GM21390 (cell line): ENCODE measurements at regions not wholly inside any gene's neighbourhood (a gene's known extent, or its start where the extent isn't known, plus 50 kb on each side); places are given as distances from the start of the nearest gene placed in this dataset.

Experiments
- ATAC-seq: cut with Tn5 transposase; IDR thresholded peaks from one replicate; pipeline ENCODE4 v1.9.1; 2021; ENCODE audit not compliant: unreplicated experiment

DNA sequence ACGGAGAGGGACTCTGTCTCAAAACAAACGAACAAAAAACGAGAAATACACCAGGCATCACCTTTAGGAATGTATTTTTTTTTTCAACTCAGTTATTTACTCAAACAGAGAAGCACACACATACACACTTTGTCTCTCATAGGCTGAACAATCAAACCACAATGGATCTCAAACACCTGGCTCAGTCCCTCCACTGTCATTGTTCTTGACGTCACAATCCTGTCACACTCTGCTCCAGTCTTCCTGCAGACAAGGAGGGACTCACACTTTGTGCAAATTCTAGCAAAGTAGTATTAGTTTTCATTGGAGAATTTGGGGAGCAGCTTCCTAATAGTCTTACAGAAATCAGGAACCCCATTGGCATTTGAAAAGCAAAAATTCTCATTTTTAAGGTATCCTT lies 727.8 kb downstream of the BCL11B start:
- no peak for ATAC-seq

- no peak for ATAC-seq
Observed at GRCh38 chr14:98545181-98545580, 726.8 kb downstream of the BCL11B start.

DNA sequence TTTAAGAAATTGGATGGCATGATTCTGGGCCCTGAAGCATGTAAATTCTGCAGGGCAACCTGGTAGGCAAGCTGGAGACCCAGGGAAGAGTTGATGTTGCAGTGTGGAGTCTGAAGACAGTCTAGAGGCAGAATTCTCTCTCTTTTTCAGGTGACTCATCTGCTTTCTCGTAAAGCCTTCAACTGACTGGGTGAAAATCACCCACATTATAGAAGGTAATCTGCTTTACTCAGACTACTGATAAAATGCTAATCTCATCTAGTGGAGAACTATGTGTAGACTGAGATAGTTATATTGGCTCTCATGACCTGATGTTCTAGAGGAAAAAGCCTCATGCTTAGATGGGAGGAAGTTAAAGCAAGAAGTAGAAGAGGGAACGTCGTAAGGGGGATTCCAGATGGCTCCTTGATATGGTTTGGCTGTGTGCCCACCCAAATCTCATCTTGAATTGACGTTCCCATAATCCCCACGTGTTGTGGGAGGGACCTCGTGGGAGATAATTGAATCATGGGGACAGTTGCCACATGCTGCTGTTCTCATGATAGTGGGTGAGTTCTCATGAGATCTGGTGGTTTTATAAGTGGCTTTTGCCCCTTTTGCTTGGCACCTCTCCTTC lies 723.8 kb downstream of the BCL11B start:
- ATAC-seq = no peak

GRCh38 chr14:98551028-98551427 lies 721.0 kb downstream of the BCL11B start:
- ATAC-seq = no peak

DNA sequence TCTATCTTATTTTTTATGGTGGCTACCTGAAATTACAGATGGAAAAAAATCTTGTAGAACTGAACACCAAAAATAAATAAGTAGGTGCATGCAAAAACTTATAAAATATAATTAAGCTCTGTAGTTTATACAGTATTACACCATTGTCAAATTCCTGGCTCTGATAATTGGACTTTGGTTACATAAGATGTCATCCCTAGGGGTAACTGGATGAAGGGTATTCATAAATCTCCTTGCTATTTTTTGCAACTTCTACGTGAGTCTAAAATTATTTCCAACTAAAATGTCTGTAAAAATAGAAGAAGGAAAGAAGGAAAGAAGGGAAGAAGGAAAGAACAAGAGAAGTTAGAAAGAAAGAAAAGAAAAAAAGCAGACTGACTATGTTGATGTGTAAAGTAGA lies 716.6 kb downstream of the BCL11B start:
- no peak for ATAC-seq

DNA sequence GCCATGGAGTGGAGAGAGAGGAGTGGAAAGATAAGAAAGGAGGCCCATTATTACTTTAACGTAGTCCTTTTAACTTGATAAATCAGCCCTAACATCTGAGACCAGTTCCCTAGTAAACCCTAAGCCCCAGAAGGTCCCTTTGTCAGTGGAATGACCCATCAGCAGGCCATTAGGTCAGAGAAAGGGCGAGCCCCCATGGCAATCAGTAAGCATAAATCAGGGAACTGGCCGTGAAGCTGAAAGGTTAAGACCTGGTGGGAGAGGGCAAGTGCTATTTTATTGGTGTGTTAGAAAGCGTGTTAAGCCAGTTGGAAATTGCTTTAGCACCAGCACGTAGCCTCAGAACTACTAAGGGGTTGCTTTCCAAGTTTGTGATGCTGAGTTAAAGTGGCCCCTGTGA lies 708.0 kb downstream of the BCL11B start:
- no peak for ATAC-seq

DNA sequence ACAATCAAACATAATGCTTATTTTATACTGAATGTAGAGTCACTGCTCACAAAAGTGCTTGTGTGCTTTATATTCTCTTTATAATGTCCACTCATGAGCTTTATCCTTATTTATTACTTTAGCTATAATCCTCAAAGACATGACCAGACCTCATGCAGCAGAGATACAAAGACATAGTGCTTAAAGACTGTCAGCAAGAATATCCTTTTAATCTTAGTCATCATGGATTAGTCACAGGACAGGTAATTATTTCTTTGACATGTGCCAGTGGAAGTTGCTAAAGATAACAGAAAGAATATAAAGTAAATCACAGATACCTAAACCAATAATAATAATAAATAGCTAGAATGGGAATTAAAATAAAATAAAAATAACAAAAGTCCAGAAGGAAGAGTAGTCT lies 707.5 kb downstream of the BCL11B start:
- no peak for ATAC-seq

GRCh38 chr14:98571104-98571503 lies 700.9 kb downstream of the BCL11B start:
- no peak for ATAC-seq

DNA sequence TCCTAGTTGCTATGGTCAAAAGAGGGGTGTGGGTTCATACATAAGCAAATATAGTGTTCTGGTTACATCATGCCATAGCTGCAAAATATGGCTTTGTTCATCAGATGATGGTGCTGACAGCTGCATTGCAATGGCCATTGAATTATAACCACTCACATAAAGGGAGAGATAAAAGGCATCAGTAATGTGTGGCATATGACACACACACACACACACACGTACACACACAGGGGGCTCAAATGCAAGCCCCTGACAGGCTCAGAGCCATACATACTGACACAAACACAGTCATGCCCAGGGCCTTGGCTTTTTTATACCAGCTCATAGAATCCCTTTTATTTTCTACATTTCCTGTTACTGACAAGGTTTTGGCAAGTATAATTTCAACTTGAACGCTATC lies 698.9 kb downstream of the BCL11B start:
- no peak for ATAC-seq

DNA sequence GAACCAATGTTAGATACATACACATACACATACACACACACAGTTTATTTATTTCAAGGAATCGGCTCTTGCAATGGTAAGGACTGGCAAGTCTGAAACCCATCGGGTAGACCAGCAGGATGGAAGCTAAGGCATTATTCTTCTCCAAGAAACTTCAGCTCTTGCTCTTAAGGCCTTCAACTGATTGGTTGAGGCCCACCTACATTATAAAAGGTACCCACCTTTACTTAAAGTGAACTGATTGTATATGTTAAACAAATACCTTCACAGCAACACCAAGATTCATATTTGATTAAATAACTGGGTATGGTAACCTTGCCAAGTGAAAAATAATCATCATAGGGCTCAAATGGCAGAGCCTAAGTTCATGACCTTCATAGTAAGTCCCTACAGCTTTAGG lies 695.5 kb downstream of the BCL11B start:
- ATAC-seq = no peak

GRCh38 chr14:98578204-98578603 lies 693.8 kb downstream of the BCL11B start:
- ATAC-seq = no peak

DNA sequence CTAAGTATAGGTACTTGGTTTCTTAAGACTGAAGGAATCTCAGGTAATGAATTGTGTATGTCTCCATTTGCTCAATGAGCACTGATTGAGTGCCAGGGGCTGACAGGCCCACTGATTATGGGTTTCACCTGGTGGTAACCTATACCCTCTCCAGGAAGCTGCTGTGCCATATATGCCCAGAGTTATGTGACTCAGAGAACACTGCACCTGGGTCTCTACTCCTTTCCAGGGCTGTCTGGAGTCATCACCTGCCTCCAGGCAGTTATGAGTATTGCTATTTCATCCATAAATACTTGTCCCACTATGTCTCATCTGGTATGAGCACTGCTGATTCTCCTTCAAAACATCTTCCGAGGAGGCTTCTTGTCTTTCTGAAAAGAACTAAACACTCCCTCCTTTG lies 692.9 kb downstream of the BCL11B start:
- ATAC-seq = no peak

GRCh38 chr14:98580131-98580678 lies 691.8 kb downstream of the BCL11B start:
- ATAC-seq = no peak

- no peak for ATAC-seq
Observed at GRCh38 chr14:98582276-98582675, 689.7 kb downstream of the BCL11B start.

GRCh38 chr14:98591161-98591560 lies 680.8 kb downstream of the BCL11B start:
- ATAC-seq = no peak

DNA sequence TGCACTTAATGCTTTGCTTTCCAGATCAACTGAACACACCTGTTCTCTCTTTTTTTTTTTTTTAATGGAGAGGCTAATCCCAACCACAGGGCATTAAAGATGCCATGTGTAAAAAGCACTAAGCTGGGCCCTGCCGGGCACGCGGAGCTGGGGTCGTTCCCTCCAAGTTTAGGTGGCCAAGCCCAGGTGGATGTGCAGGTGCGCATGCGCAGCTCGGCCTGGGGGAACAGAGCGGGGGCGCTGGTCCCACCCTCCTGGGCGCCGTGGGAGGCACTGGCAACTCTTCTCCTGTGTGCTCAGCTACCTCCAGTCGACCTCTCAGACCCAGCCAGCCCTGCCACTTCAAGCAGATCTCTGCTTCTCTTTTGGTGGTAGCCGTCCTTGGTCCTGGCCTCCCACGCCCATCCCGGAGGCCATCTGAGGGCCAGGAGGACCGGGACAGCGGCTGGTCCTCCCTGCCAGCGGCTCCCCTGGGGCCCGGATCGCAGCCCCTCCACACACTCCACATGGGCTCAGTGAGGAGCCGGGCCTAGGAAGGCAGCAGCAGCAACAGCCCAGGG lies 679.3 kb downstream of the BCL11B start:
- no peak for ATAC-seq

DNA sequence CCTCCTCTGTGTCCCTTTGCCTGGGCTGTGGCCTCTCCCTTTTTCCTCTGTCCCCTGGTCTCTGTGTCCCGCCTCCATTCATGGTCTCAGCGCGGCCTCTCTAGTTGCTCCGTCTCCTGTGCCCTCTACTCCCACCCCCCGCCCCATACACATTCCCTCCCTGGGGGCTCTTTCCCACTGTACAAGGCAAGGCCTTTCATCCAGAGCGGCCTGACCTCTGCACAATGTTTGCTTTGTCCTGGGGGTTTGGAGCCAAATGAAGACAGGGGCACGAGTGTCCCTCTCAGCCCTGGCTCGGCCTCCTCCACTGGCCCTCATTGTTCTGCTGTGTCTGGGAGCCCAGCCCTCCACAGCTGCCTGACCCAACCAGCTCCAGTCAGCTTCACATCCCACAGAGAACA lies 678.6 kb downstream of the BCL11B start:
- ATAC-seq = no peak

- ATAC-seq = no peak
Observed at GRCh38 chr14:98594156-98594555, 677.8 kb downstream of the BCL11B start.

GRCh38 chr14:98598576-98598975 lies 673.4 kb downstream of the BCL11B start:
- no peak for ATAC-seq

GRCh38 chr14:98599082-98599481 lies 672.9 kb downstream of the BCL11B start:
- ATAC-seq = no peak

DNA sequence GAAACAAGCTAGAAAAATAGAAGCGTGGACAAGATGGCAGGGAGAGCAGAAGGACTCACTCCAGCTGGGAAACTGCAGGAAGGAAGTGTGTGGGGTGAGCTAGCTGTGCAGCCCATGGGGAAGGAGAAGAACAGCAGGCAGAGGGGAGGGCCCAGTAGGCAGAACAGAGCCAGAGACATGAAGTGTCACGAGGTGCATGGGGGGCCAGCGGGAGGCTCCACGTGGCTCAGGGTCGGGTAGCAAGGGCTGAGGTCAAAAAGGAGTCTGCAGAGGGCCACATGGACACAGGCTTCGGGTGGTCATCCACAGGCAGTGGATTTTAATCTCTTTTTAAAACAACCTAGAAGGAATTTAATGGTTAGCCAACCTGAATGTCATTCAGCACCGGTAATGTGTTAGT lies 669.0 kb downstream of the BCL11B start:
- ATAC-seq = no peak

DNA sequence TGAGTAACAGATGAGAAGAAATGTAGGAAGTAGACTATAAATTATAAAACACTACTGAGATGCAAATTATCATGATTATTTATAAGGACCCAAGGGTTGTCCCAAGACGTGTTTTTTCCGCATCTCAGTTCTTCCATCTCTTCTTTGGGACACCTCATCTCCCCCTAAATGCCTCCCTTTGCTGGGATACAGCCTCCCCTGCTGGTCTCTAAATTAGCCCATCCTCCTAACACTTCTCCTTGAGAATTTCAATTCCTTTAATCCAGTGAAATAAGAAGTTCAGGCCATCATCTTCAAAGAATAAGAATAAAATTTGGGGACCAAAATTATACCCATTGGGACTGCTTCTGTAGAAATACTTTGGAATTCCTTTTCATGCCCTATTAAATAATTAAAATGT lies 667.0 kb downstream of the BCL11B start:
- no peak for ATAC-seq

GRCh38 chr14:98606041-98606640 lies 665.9 kb downstream of the BCL11B start:
- no peak for ATAC-seq
